AG09309 (cell line): ENCODE measurements at regions not wholly inside any gene's neighbourhood (a gene's known extent, or its start where the extent isn't known, plus 50 kb on each side); places are given as distances from the start of the nearest gene placed in this dataset.

Source experiments
- DNase-seq: peaks from one replicate; pipeline ENCODE4 v3.0.0-alpha.2; 2010; ENCODE audit warnings: low read depth
- H3K4me3 ChIP-seq: 2 replicates; pipeline ENCODE4 v1.5.1; 2011; ENCODE audit warnings: mild to moderate bottlenecking, low read depth, low read length, moderate library complexity; ENCODE audit not compliant: control insufficient read depth
- CTCF ChIP-seq: IDR thresholded peaks from 2 replicates; pipeline ENCODE4 v1.5.1; 2011; ENCODE audit warnings: mild to moderate bottlenecking, low read depth, low read length, inconsistent platforms; ENCODE audit not compliant: insufficient read depth, control insufficient read depth; ENCODE audit errors: missing control alignments

- no peak for DNase-seq
- TF ChIP-seq CTCF, result no peak
- no peak overlapping the region for H3K4me3 ChIP-seq
Observed at GRCh38 chr1:181872562-181872961, 188.9 kb downstream of the ZNF648 start.

GRCh38 chr1:181863736-181864135 is 197.8 kb downstream of the ZNF648 start:
- no peak overlapping the region for H3K4me3 ChIP-seq
- DNase-seq, result no peak
- TF ChIP-seq CTCF, result no peak

GRCh38 chr1:181863006-181863405 is 198.5 kb downstream of the ZNF648 start:
- H3K4me3 ChIP-seq, result no peak overlapping the region
- no peak for TF ChIP-seq CTCF
- no peak for DNase-seq

- no peak for TF ChIP-seq CTCF
- no peak for DNase-seq
- no peak overlapping the region for H3K4me3 ChIP-seq
Observed at GRCh38 chr1:181858135-181858534, 203.4 kb downstream of the ZNF648 start.
